Posterior vena cava (tissue), 2 donors: ENCODE measurements at regions not wholly inside any gene's neighbourhood (a gene's known extent, or its start where the extent isn't known, plus 50 kb on each side); places are given as distances from the start of the nearest gene placed in this dataset.

ENCODE experiments used
- DNase-seq: peaks from one replicate; pipeline ENCODE4 v3.0.0-alpha.2; 2020; ENCODE audit warnings: low spot score
- intact Hi-C, 2 donors: fragments of 100-400 bp; cut with DNase I; formaldehyde crosslinking; loops; one replicate each; pipeline versions ENCODE4 v1.14.1 to v1.14.2; 2022 to 2023
- donor health status: DM: yes; HTN: yes; CAD: no.
- donor health status: DM: yes; HTN: yes; CAD: no.

DNA sequence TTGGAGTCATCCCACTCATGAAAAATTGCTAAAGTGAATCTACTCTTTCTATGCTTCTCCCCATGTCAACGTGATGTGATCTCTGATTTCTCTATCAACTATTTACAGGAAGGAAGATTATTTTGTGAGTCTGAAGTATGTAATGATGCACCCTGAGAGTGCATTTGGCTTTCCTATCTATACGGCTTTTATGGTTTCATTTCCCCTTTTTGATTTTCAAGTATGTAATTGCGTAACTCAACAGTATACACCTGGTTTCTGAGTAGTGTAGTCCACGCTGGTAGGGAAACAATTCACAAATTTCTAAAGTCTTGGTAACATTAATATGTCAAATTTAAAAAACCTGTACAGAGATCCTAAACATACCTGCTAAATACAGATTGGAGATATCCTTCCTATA, 194.7 kb upstream of the SEMA3A start:
- intact Hi-C loops, result no loop called here
- DNase-seq, result no peak

GRCh38 chr7:84387595-84387994, 193.0 kb upstream of the SEMA3A start:
- intact Hi-C loops, result no loop called here
- DNase-seq, result no peak

DNA sequence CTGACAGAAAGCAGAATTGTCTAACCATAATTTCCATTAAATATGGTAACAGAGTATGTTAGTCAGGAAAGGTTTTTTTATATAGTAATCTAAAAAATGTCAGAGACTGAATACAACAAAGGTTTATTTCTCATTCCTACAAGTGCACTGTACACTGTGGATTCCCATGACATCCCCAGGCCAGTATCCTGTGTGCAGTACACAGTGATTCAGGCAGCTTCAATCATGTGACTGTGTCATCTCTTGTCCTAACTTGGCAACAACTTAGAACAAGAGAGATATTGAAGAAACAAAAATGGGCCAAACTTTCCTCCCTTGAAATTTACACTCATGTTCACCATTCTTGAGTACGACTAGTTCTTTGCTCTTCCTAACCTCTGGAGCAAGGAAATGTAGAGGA, 189.8 kb upstream of the SEMA3A start:
- DNase-seq, result no peak
- intact Hi-C loops, result no loop called here

GRCh38 chr7:84379446-84379845, 184.9 kb upstream of the SEMA3A start:
- intact Hi-C loops, result no loop called here
- DNase-seq, result no peak

DNA sequence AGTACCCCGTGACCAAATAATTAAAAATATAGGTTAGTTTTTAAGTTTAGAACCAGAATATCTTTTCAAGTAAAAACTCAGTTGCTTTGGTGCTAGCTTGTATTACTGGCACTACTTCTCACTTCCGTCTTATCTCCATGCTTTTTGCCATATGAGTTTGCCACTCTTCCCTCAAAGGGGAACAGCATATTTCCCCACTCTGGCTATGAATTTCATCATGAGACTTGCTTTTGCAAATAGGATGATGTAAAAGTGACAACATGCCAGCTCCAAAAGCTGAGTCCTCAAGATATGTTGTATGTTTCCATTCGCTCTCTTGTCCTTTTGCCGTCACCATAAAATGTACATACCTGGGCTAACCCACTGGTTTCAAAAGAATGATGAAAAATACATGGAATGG, 178.1 kb upstream of the SEMA3A start:
- DNase-seq, result no peak
- intact Hi-C loops, result no loop called here

DNA sequence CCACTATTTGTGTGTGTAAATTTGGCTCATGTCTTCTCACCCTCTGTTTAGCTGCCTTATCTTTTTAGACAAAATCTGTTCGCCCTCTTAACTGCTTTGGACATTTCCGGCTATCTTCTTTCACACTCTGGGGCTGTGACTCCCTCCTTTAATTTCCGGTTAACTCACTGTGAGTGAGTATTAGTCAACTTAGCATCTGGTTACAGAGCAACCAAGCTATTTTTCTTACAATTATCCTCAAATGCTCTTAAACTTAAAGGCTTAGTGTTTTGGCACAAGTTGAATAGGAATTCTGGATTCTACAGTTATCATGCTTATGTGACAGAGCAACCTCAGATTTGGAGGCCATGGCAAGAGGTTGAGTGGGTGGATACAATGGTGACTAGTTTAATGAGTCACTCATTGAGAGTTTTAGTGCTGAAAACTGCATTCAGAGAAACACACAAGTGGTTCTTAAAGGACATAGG, 177.6 kb upstream of the SEMA3A start:
- DNase-seq, result no peak
- intact Hi-C loops, result no loop called here

- no peak for DNase-seq
- intact Hi-C loops, result no loop called here
These were observed 175.5 kb upstream of the SEMA3A start for GRCh38 chr7:84370114-84370513.

DNA sequence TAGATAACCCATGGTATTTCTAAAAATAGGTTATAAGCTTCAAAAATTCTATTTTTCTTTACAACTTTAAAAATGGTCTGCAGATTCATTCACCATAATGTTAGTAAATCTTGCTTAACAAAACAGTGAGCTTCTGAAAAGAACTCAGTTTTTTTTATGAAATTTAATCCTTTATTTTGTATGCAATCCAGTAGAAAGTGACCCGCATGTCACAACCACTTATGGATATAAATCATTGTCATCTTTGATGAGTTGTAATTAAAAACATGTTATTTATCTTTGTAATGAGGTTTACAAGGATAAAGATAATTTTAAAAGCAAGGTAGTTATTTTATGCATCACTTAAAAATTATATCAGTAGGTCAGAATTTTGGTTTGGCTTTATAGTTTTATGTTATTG, 173.5 kb upstream of the SEMA3A start:
- intact Hi-C loops, result no loop called here
- DNase-seq, result no peak

- no peak for DNase-seq
- intact Hi-C loops, result no loop called here
These were observed 170.1 kb upstream of the SEMA3A start for GRCh38 chr7:84364708-84365107.

DNA sequence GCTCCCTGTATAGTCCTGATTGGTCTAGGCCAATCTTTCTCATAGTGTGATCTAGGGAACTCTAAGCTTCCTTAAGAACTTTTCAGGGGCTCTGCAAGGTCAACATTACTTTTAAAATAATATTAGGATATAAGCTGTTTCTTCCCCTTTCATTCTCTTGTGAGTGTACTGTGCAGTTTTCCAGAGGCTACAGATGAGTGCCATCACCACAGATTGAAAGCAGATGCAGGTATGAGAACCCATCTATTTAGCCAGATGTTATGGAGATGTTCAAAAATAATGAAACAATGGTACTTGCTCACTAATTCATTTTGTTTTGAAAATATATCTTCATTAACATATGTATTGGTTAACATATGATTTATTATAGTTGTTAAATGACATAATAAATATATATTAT, 169.2 kb upstream of the SEMA3A start:
- intact Hi-C loops, result no loop called here
- DNase-seq, result no peak

DNA sequence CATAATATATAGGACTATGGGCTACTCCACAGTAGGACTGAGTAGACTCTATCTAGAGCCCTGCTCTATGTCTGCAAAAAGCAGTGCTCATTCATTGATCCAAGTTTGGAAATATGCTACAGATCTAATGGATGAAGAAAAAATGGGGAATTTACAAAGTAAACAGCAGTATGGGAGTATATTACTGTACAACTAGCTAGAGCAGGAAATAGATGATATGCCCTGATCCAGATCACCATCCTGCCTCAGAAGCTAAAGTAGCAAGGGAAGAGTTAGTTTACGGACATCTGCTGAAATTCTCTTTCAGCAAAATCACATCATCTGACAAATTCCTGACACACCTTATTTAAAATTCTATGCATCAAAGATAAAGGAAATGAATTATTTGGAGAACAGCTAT, 168.2 kb upstream of the SEMA3A start:
- intact Hi-C loops, result no loop called here
- DNase-seq, result no peak

DNA sequence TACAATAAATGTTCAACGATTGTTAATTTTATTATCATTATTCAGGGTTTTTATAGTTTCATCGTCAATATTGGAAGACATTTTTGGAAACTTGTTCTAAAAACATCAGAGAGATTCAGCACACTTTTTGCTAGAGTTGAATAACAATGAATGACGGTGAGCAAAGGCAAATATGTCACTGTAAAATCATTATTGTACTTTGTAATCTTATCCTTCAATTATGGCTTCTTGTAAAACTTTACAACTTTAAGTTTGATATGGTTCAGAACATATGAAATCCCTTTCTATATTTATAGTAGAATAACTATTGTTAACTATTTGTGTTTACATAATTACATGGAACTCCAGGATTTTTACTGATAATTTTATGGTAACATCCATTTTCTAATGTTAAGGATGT, 167.8 kb upstream of the SEMA3A start:
- intact Hi-C loops, result no loop called here
- DNase-seq, result no peak

- intact Hi-C loops, result no loop called here
- no peak for DNase-seq
These were observed 160.3 kb upstream of the SEMA3A start for GRCh38 chr7:84354866-84355265.

DNA sequence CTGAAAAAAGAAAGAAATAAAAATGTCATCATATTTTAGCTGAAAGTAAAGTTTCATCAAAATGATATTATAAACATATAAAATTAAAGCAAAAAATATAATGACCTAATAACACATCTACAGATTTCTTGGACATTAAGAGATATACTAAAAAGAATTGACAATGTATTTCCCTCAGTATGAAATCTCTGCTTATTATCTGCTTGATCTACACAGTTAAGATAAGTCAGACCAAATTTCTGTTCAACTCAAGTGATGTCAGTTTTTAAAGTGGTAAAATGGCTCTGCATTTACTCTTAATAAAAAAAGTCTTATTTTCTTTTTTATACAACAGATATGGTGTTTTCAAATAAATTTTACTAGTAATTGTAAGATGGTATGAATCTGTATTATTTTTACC, 159.4 kb upstream of the SEMA3A start:
- DNase-seq, result no peak

GRCh38 chr7:84339306-84339705, 144.7 kb upstream of the SEMA3A start:
- intact Hi-C loops, result no loop called here
- DNase-seq, result no peak

More for the DNA sequence above, 159.4 kb upstream of the SEMA3A start:
- intact Hi-C loops, result no loop called here

GRCh38 chr7:84337429-84337828, 142.8 kb upstream of the SEMA3A start:
- intact Hi-C loops, result no loop called here
- DNase-seq, result no peak

GRCh38 chr7:84336766-84337165, 142.2 kb upstream of the SEMA3A start:
- DNase-seq, result no peak
- intact Hi-C loops, result no loop called here

- no peak for DNase-seq
- intact Hi-C loops, result no loop called here
These were observed 141.7 kb upstream of the SEMA3A start for GRCh38 chr7:84336303-84336702.

DNA sequence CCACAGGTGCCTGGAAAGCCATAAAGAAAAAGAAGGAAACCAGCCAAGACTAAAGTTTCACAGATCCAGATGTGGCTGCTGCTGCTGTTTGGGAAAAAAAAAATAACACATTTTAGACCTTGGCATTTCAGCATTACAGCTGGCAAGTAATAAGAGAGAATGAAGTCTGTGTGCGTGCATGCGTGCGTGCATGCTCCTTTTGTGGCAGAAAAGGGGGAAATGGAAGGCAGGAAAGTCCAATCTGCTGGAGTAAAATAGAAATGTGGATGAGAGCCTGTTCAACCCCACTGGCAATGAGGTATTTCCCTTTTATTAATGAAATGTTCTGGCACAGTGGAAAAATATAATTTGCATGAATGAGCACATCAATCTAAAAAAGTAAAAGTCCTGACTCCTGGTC, 137.0 kb upstream of the SEMA3A start:
- intact Hi-C loops, result no loop called here
- DNase-seq, result no peak

GRCh38 chr7:84328571-84328970, 134.0 kb upstream of the SEMA3A start:
- intact Hi-C loops, result no loop called here

GRCh38 chr7:84324136-84324630, 129.6 kb upstream of the SEMA3A start:
- intact Hi-C loops, result no loop called here
- no peak for DNase-seq

More at GRCh38 chr7:84328571-84328970, 134.0 kb upstream of the SEMA3A start:
- DNase-seq, result no peak

DNA sequence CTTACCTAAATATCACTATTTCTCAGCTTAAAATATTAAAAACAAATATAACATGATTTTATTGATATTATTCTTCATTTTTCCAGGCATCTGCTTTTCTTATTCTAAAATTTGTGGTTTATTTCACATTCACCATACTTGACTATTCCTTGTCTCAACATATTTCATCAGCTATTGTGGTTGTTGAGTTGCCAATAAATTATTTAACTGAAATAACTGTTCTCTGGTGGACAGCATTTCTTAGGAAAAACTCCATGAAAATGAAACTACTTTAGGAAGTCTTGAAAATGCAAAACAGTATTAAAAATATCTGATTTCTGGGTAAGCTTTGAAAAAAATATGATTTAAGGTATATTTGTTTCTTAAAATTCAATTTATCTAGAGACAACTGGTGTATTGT, 122.9 kb upstream of the SEMA3A start:
- DNase-seq, result no peak
- intact Hi-C loops, result no loop called here
